HG03342 (cell line): ENCODE measurements at regions not wholly inside any gene's neighbourhood (a gene's known extent, or its start where the extent isn't known, plus 50 kb on each side); places are given as distances from the start of the nearest gene placed in this dataset.

Experiments used
- ATAC-seq: cut with Tn5 transposase; IDR thresholded peaks from one replicate; pipeline ENCODE4 v1.9.1; 2021; ENCODE audit warnings: mild to moderate bottlenecking, moderate library complexity; ENCODE audit not compliant: unreplicated experiment

DNA sequence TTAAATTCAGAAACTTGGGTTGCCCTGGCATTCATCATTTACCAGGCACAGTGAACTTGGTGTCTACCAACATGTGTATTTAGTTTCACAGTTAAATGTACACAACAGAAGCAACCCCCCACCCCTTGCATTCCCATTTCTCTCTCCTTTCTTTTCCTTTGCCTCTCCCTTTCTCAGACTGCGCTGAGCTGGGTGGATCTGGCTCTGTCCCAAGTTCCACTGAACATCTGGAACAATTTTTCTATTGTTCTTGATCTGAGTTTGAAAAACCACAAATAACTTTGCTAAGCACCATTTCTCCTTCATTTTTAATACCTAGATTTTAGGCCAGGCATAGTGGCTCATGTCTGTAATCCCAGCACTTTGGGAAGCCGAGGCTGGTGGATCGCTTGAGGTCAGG, 242.2 kb downstream of the ABHD5 start:
- ATAC-seq = no peak

GRCh38 chr3:43948013-43948412, 257.3 kb downstream of the ABHD5 start:
- no peak for ATAC-seq

DNA sequence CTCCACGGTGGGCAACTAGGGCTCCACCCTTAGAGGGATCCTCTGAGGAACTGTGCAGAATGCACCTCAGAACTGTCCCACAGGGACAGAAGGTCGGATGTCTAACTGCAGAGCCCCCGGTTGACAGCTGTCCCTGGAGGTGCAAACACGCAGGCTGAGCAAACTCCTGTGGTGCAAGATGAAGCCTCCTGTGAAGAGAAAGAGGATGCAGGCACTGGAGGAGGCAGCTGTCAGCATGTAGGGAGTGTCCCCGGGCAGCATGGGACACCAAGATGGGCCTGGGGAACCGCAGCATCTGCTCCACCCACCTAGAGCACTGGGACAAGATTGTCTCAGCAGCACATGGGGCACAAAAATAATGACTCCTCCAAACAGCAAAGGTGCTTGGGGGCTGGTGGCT, 258.9 kb downstream of the ABHD5 start:
- no peak for ATAC-seq

DNA sequence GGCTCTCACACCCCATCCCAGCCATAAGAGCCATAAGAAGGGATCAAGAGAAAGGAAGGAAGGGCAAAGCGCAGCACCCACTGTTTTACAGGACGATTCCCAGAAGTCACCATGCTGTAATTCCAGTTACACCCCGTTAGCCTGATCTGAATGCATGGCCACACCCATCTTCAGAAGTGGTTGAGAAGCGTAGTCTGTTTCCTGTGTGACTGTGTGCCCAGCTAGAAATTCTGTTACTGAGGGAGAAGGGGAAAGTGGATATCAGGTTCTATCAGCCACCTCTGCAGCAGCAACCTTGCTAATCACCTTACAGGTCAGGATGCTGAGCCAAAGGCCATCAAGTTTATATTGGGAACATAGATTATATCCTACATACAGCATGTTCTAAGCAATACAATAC, 260.0 kb downstream of the ABHD5 start:
- ATAC-seq = no peak

- no peak for ATAC-seq
Observed at GRCh38 chr3:43951813-43952212, 261.1 kb downstream of the ABHD5 start.

DNA sequence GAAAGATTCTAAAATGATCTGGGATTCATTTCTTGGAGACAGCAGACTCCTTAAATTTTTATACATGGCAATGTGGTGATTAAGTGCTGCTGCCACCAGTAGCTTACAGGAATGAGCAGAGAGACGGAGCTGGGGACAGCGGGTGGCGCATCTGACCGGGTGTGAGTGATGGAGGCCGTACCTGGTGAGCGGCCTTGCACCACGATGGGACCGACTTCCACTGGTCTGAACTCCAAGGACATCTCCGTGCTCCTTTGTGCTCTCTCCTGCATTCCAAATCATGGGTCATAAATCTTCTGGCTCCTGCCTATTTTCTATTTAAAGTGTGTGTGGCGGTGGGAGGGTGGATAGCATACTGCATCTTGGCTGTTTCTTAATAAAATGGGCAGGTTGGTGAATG, 262.6 kb downstream of the ABHD5 start:
- ATAC-seq = no peak

DNA sequence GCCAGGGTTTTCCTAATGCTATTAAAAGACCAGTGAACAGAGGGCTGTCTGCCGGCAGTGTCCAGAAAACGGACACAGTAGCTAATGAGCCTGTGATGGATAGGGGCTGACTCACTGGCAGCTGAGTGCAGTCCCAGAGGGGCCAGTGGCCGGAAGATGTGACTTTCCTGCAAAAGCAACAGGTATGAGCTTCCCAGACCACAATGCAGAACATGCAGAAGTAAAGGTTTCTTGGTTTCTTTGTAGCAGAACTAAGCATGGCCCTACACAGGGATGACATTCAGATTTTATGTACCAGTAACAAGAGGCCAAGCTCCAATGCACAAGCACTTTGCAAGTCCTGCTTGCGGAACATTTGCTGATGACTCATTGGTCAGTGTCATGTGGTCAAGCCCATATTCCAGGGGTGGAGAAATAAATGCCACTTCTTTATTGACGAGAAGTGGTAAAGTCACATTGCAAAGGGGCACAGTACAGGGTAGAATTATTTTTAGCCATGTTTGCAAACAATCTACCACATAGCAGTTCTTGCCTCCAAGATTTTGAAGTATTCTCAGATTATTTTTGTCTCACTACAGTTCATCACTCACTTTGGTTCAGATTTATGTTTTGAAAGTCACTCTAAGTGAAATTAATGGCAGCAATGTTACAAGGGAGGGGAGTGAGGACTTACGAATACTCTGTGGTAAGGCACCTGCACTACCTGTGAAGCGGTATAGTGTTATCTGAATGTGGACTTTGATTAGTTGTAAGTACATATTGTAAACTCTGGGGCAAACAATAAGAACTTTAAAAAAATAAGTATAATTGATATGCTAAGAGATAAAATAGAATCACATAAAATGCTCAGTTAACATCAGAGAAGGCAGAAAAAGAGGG, 263.3 kb downstream of the ABHD5 start:
- ATAC-seq = no peak

DNA sequence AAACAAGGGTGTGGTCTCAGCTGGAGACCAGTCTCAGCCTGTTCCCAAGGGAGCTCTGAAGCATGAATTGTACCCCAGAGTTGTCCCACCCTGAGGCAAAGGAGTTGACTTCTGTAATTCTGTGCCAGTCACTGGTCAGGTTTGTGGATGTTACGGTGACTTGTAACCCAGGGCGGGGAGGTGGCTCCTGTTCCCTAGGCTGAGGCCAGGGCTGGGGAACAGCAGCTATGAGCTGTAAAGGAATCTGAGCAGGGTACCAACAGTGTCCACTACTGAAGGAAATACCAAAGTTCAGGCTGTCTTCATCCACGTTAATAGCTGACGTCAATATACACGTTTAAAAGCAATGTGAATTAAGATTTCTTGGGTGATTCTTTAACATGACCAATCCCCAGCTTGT, 266.2 kb downstream of the ABHD5 start:
- no peak for ATAC-seq

DNA sequence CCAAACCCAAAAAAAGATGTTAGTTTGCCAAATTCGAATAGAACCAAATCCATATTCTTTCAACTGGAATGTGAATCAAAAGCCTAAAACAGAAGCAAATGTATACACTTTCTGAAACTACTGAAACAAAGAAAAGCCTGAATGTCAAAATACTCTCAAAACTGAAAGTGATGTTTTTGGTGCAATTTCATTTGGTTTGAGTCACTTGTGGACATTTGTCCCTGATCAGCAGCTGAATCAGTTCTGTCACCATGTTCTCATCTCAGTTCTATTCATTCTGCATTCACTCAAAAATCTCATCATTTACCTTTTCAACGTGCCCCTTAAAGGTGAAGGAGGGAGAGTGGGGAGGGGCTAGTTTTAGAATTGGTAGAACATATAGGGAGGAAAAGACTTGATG, 266.8 kb downstream of the ABHD5 start:
- ATAC-seq = no peak

DNA sequence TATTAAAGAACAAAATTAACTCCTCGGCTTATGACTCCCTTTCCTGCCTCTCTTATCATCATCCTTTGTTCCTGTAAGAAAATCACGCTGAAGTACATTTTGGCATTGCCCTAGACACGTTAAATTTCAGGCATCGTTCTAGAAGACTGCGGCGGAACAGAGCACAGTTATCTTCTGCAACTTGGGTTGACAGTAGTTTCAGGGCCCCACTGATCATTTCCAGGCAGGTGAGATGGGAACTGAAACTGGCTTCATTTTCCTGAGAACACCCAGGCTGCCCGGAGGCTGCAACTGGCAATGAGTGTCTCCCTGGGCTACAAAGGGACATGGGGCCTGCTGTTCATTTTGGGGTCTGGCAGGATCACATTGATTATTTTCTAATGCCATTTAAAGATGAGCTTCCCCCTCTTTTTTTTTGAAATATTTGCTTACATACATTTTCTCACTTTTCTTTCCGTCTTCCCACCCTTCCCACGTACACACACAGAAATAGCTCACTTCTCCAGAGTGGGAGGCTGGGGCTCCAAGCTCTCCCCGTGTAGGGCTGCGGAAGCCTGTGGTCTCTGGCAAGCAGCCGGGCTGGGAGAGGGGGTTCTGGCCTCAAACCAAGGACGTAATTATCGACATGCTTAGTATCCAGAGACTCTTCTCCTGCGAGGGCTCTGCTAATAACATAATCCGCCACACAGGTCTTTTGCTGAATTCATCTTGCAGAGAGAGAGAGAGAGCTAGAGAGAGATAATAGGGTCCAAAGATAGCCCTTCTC, 267.4 kb downstream of the ABHD5 start:
- no peak for ATAC-seq

- ATAC-seq = no peak
Observed at GRCh38 chr3:43958973-43959372, 268.2 kb downstream of the ABHD5 start.

DNA sequence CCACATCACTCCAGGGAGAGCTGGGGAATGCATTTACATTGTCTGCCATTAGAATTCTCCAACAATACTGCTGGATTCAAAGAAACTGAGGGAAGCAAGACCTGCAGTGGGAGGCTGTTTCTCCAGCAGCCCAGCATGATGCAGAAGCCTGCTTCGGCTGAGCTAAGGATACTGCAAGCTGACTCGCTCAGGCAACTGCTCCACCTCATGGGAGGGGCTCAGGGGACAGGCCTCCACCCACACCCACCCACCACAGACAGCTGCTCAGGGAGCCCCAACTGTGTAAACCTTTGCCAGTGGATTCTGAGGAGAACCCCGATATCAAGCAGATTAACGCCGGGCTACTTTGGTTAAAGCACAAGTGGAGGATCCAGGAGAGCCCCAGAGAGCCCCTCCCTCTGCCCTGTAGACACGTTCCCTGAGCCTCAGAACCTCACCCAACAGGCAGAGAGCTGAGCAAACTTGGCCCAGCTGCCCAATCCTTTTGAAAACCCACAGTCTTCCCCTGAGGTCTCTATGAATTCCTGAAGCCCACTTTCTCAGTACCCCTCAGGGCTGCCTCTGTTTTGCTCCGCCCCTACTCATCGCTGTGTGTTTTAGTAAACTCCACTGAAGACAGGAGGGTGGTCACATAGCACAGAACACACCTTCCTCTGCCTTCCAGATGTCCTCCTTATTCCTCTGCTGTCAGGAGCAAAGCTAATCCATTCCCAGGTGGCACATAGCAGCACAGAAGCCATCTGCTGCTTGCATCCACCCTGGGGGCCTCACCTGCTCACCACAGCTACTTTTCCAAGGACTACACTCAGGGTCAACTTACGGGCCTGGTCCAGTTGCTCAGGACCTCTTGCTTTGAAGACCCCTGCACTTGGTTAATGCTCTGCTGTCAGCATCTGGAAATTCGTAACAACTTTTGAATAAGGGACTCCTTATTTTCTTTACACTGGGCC, 269.0 kb downstream of the ABHD5 start:
- no peak for ATAC-seq

- ATAC-seq = no peak
Observed at GRCh38 chr3:43960448-43960840, 269.7 kb downstream of the ABHD5 start.

GRCh38 chr3:43962043-43962442, 271.3 kb downstream of the ABHD5 start:
- ATAC-seq = no peak

DNA sequence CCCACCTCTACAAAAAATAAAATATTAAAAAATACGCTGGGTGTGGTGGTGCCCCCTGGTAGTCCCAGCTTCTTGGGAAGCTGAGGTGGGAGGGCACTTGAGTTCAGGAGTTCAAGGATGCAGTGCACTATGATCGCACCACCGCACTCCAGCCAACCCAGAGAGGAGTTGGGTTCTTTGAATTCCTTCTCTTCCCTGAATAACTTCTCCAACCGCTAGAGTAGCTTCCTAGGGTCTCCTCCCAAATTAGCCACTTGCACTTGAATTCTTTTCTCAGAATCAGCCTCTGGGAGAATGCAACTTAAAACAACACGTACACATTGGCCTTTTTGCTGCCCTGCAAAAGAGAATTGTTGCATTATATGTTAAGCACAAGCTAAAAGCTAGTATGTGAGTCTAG, 272.5 kb downstream of the ABHD5 start:
- ATAC-seq = no peak

GRCh38 chr3:43964640-43965039, 273.9 kb downstream of the ABHD5 start:
- no peak for ATAC-seq

DNA sequence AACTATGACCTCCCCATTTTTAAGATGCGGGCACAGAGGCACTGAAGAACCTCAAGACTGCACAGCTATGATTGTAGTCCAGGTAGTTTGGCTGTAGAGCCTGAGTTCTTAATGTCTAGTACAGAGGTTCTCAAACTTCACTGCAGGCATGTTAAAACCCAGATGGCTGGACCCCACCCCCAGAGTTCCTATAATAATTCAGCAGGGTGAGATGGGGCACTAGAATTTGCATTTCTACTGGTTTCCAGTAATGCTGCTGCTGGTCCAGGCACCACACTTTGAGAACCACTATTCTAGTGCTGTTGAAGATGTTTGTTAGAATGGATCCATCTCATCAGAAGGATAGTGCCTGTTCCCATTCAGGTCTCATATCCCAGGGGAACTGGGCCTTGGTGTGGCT, 274.9 kb downstream of the ABHD5 start:
- ATAC-seq = no peak

DNA sequence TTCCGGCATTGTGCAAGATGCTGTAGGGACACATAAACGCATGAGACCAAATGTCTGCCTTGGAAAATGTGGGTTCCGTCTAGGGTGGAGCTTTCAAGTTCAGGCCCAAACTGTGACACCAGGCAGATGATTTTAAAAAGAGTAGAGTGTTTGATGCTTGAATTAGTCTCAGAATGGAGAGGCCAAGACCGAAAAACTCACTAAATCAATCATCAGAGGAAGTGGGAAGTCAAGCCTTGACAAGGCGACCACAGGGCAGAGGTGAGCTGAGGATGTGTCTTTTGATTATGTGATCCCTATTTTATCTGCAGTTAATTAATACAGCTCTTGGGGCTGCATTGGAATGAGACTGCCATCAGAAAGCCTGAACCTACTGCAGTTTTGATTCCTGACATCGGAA, 275.4 kb downstream of the ABHD5 start:
- ATAC-seq = no peak

DNA sequence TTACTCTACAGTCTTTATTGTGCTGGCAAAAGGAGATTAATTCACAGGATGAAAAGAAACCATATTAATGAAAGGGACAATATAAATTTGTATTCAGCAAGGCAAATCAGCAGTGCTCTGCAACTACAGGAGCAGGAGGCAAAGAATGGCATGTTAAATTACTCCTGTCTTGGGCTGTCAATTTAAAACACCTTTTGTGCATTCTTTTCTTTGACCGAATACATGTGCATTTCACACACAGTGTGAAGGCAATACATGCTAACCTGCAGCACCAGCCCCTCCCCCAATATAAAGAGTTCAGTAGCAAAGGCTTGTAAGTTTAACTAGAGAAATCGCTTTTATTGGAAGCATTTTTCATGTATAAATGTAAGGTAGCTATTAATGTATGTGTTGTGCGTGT, 275.2 kb upstream of the TOPAZ1 start:
- no peak for ATAC-seq

DNA sequence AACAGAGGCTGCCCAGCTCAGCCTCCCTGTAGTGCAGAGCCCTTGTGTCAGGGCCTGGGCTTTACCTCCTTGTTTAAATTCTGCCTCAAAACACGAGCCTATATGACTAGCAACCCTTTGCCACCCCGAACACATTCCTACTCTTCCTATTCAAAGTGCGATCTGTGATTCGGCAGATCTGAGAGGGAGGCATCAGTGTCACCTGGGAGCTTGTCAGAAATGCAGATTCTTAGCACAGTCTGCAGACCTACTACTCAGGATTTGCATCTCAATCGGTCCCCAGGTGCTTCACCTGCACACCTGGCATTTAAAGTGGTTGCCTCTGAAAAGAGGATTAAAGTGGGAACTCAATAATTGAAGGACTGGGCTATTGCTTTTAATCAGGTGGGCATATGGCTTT, 273.2 kb upstream of the TOPAZ1 start:
- no peak for ATAC-seq

DNA sequence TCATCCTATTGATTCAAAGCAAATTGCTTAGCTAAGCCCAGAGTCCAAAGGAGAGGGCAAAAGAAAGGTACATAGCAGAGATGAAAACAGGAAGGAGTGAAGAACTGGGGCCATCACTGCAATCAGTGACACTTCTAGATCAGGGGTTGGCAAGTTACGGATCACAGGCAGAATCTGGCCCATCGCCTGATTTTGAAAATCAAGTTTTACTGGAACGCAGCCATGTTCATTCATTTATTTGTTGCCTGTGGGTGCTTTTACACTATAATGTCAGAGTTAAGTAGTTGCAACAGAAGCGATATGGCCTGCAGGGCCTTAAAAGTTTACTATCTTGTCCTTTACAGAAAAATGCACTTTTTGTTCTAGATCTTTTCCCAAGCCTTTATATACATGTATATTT, 271.7 kb upstream of the TOPAZ1 start:
- no peak for ATAC-seq
